Central memory CD8-positive, alpha-beta T cell (primary cell): ENCODE measurements at regions not wholly inside any gene's neighbourhood (a gene's known extent, or its start where the extent isn't known, plus 50 kb on each side); places are given as distances from the start of the nearest gene placed in this dataset.

Source experiments
- ATAC-seq: fragments of 150-1000 bp; cut with Tn5 transposase; replicated peaks from 2 replicates; pipeline ENCODE4 v1.10.0; 2022; ENCODE audit warnings: mild to moderate bottlenecking, moderate FRiP score, moderate number of reproducible peaks; ENCODE audit not compliant: poor library complexity, severe bottlenecking; ENCODE audit errors: extremely low read depth
- DNase-seq, 2 donors: peaks; one replicate each; pipeline ENCODE4 v3.0.0; 2021; ENCODE audit warnings: low spot score in 2 of 2
- H3K27ac Mint-ChIP-seq: one replicate; pipeline ENCODE4 v1.8.0; 2022; ENCODE audit warnings: low read depth, mild to moderate bottlenecking, moderate library complexity, mixed read lengths
- H3K27me3 Mint-ChIP-seq: one replicate; pipeline ENCODE4 v1.8.0; 2022; ENCODE audit warnings: mixed read lengths
- H3K36me3 Mint-ChIP-seq: one replicate; pipeline ENCODE4 v1.8.0; 2022; ENCODE audit warnings: mild to moderate bottlenecking, moderate library complexity, mixed read lengths; ENCODE audit not compliant: insufficient read depth
- H3K4me1 Mint-ChIP-seq: one replicate; pipeline ENCODE4 v1.8.0; 2022; ENCODE audit warnings: mixed read lengths
- H3K4me3 Mint-ChIP-seq: one replicate; pipeline ENCODE4 v1.8.0; 2022; ENCODE audit warnings: mild to moderate bottlenecking, moderate library complexity, mixed read lengths
- H3K9me3 Mint-ChIP-seq: one replicate; pipeline ENCODE4 v1.8.0; 2022; ENCODE audit warnings: mixed read lengths

DNA sequence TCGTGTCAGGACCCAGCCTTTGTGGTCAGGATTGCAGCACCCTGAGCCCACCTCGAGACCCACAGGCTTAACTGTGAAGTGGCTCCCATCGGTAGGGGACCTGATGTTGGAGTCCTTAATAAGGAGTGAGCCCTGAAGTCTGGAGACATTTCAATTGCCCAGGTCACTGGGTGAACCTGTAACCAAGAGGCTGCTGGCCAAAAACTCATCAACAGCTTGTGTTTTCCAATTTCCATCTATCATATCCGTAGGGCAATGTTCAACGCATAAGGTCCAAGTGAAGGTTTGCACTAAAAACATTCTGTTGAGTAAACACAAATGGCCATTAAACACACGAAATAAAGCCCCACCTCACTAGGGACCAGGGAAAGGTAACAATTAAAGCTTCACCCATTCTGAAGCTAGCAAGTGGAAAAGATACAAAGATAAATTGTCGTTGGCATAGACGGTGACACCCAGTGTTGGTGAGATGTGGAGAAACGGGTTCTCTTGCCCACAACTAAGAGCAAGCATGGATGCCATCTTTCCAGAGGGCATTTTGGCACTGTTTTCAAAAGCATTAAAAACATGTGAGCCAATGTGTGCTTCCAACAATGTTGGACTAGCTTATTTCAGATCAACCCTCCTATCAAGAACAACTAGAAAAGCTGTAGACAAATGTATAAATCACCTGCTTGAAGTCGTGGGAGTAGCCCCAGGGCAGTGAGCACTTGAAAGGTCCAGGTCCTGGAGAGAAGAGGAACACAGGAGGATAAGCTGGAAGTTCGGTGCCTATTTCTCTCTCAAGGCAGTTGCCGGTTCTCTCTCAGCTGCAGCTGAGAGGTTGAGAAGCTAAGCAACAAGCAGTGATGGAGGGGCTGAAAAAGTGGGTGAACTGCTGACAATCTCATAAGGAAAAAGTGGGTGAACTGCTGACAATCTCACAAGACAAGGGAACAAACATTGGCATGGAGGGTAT lies 56.3 kb upstream of the PCSK6 start:
- peaks cover 1% of the 10 kb centered on the region for H3K36me3 Mint-ChIP-seq

DNA sequence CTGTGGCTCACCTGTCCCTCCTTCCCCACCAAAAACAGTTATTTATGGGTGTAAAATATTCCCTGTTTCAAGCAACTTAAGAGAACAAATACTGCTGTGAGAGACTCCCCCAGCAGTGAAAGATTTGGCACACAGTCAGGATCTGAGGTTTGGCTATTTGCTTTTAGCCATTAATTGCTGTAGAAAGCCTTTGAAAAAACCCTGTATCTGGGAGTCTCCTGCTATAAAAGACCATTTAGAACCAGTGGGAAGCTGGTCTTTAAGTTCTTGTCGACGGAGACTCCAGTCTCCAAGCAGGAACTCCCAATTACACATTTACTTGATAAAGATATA lies 55.1 kb upstream of the PCSK6 start:
- Mint-ChIP-seq H3K27ac (no peak overlapping the region), H3K4me1 (no peaks in the 10 kb centered on the region)

More for the DNA sequence above, 56.3 kb upstream of the PCSK6 start:
- DNase-seq, result no peak
- no peak overlapping the region for H3K27ac Mint-ChIP-seq
- ATAC-seq, result no peak
- peaks cover 54% of the 10 kb centered on the region for H3K27me3 Mint-ChIP-seq
- H3K4me3 Mint-ChIP-seq, result no peak overlapping the region
- H3K4me1 Mint-ChIP-seq, result no peaks in the 10 kb centered on the region
- H3K9me3 Mint-ChIP-seq, result no peaks in the 10 kb centered on the region

DNA sequence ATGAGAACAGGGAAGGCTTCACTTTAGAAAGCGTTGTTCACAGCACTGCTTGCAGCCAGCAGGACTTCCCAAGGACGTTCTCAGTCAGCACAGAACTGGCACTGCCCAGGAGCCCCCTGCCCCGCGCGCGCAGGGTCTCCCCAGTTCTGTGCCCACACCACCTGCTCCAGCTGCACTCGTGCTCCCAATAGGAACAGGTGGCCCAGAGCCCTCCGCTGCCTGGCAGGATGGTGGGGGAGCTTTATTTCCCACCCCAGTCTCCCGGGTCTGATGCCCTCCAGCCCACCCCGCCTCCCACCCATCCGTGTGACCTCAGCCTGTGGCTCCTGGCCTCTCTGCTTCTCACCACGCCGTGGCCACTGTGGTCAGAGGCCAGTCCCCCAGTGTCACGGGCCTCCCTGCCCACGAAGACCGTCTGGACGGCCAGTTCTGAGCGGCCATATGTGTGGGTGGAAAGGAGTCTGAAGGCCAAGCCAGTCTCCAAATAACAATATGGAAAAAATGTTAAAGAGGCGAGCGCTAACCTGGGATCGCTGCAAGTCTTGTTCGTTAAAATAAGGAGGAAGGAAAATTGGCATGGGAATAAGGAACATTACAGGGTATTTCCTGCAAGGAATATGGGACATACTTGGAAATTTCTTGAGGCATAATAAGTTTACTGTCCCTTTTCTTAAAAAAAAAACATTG lies 54.6 kb upstream of the PCSK6 start:
- no peaks in the 10 kb centered on the region for H3K4me1 Mint-ChIP-seq
- ATAC-seq, result no peak
- DNase-seq, result no peak
- peaks cover 53% of the 10 kb centered on the region for H3K27me3 Mint-ChIP-seq
- H3K9me3 Mint-ChIP-seq, result no peaks in the 10 kb centered on the region
- H3K27ac Mint-ChIP-seq, result no peak overlapping the region
- no peak overlapping the region for H3K4me3 Mint-ChIP-seq
- H3K36me3 Mint-ChIP-seq, result peaks cover 1% of the 10 kb centered on the region

More for the DNA sequence above, 55.1 kb upstream of the PCSK6 start:
- ATAC-seq (no peak), DNase-seq (no peak)
- Mint-ChIP-seq H3K9me3 (no peaks in the 10 kb centered on the region), H3K36me3 (peaks cover 1% of the 10 kb centered on the region), H3K4me3 (no peak overlapping the region), H3K27me3 (peaks cover 58% of the 10 kb centered on the region)

DNA sequence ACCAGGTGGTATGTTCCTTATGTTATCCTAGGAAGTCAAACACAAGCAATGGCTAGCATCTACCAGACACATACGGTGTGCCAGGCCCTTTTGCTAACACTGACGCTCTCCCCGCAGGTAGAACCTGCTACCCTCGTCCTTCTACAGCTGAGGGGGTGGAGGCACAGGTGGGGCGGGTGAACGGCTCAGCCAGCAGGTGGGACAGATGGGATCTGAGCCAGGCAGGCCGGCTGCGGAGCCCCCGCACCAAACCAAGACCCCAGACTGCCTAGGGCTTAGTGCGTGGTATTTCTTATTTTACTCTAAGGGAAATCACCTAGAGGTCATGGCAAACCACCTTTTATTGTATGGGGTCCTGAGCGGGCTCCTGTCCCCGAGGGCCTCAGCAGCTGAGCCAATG lies 53.9 kb upstream of the PCSK6 start:
- Mint-ChIP-seq H3K4me1 (no peaks in the 10 kb centered on the region), H3K9me3 (no peaks in the 10 kb centered on the region), H3K27ac (no peak overlapping the region), H3K27me3 (peaks cover 52% of the 10 kb centered on the region), H3K4me3 (no peak overlapping the region), H3K36me3 (peaks cover 1% of the 10 kb centered on the region)
- DNase-seq (no peak), ATAC-seq (no peak)

DNA sequence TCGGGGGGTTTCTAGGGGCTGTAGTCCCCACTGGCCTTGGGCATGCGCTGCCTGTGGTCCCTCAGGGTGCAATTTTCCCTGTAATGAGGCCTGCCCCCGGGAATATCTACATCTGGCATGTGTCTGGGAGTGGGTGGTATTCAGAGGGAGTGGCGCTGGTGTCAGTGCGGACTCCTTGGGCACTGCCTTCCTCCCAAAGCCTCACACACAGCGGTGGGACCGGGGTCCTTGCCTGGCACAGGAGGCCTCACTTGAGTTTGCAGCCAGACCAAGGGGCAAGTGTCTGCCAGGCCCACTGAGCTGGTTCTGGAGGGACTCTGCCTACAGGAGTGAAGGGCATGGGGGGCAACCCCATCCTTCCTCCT lies 53.5 kb upstream of the PCSK6 start:
- Mint-ChIP-seq H3K9me3 (no peaks in the 10 kb centered on the region), H3K4me3 (no peak overlapping the region), H3K36me3 (peaks cover 1% of the 10 kb centered on the region), H3K27me3 (peaks cover 49% of the 10 kb centered on the region), H3K4me1 (no peaks in the 10 kb centered on the region), H3K27ac (no peak overlapping the region)
- DNase-seq (no peak), ATAC-seq (no peak)

DNA sequence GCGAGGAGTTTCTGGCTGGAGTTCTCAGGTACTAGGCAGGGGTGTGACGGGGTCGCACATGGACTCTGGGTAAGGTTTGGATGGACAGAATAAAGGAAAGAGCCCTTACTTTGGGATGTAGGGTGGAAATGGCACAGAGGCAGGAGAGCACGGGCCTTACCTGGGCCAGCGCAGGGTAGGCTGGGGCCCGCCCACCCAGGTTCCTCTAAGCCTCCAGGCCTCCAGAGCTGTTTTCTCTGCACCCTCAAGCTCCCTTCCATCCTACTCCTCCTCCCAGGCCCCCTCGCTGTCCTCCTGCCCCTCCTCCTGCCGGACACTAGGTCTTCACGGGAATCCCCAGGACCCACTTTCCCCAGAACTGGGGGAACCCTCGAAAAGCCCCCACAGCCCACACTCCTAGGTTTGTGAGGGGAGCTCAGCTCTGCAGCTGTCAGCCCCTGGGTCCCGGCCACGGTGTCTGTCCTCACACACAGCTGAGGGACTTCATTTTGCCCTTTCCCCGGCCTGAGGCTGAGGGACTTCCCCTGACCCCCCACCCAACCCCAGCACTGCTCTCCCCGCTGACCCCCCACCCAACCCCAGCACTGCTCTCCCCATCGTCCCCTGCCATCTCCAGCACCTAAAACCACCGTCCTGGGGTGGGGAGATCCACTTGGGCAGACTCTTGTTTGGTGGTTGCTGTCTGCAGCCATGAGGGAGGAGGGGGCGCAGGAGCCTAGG lies 53.0 kb upstream of the PCSK6 start:
- DNase-seq (no peak), ATAC-seq (no peak)
- Mint-ChIP-seq H3K4me3 (no peak overlapping the region), H3K4me1 (no peaks in the 10 kb centered on the region), H3K27me3 (peaks cover 44% of the 10 kb centered on the region), H3K9me3 (no peaks in the 10 kb centered on the region), H3K27ac (no peak overlapping the region), H3K36me3 (peaks cover 1% of the 10 kb centered on the region)

DNA sequence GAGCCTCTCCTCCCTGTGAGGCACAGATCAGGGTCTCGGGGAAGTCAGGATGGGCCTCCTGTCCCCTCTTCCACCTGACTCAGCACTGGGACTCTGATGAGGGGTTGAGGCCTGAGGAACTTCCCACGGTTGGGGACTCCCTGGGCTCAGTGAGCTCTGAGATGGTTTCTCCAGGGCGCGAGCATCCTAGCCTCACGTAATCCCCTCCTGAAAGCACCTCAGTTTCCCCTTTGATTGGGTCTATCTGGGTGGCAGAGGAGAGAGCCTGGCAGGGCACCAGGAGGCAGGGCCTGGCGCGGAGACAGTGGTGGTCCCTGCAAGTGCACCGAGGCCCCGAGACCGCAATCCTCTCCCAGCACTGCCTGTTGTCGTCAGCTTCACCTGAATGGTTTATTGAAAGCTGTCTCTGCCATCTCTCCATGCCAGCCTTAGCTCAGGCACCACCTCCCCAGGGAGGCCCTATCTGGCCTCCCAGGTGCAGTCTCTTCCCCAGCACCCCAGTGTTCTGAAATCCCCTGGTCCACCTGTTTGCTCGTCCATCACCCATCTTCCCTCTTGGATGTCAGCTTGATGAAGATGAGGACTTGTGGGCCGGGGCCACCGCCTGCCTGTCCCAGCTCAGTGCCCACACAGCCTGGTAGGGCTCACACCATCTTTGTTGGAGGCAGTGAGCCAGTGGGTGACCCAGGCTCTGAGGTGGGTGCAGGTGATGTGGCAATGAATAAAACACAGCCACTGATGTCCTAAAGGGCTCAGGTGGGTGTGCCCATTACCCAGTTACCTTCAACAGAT lies 52.2 kb upstream of the PCSK6 start:
- no peaks in the 10 kb centered on the region for H3K4me1 Mint-ChIP-seq
- peaks cover 1% of the 10 kb centered on the region for H3K36me3 Mint-ChIP-seq
- ATAC-seq (no peak), DNase-seq (no peak)
- H3K27ac Mint-ChIP-seq, result no peak overlapping the region
- no peak overlapping the region for H3K4me3 Mint-ChIP-seq
- peaks cover 38% of the 10 kb centered on the region for H3K27me3 Mint-ChIP-seq
- no peaks in the 10 kb centered on the region for H3K9me3 Mint-ChIP-seq

DNA sequence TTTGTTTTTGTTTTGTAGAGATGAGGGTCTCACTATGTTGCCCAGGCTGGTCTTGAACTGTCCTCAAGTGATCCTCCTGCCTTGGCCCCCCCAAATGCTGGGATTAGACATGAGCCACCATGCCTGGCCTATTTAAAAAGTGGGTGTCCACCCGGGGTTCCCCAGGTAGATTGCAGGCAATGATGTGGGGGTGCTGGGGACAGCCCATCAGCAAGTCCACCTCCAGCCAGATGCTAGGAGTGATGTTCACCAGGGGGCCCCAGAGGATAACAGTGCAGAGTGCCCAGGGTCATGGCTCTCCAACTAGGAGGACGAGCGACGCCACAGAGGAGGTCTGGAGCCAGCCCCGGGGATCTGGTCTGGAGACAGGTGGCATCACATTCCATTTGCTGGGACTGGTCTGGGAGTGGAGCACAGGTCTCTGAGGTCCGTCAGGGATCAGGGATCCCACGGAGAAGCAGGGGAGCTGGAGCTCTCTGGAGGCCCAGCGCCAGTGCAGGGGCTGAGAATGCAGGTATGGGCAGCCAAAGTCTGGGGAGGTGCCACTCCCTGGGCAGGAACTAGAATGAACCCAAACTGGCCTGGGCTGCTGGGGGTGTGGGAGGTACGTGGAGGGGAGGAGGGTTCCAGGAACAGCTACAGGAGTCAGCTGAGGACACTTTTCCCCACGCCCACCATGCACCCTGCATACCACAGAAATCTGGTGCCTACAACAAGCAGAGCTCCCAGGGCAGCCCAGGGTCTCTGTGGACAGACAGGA lies 51.2 kb upstream of the PCSK6 start:
- Mint-ChIP-seq H3K9me3 (no peaks in the 10 kb centered on the region), H3K4me1 (no peaks in the 10 kb centered on the region), H3K36me3 (peaks cover 1% of the 10 kb centered on the region), H3K4me3 (no peak overlapping the region), H3K27ac (no peak overlapping the region), H3K27me3 (peaks cover 35% of the 10 kb centered on the region)
- ATAC-seq (no peak), DNase-seq (no peak)

DNA sequence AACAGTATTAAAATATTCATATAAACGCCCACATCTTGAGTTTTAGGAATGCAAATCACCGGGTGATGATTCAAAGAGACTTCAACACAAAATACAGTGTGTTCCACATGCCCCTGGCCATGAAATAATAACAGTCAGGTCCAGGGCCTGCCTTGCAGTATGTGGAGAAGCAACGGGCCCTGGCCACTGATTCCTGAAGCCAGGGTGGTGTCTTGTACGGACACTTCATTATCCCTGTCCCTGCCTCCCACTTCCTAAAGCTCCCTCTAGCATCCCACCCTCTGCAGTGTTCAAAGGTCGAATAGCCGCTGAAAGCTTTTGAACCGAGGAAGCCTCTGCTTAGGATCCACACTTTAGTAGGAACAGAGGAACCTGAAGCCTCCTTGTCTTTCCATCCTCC lies 50.4 kb upstream of the PCSK6 start:
- Mint-ChIP-seq H3K27ac (no peak overlapping the region), H3K9me3 (no peaks in the 10 kb centered on the region), H3K27me3 (peaks cover 38% of the 10 kb centered on the region), H3K4me1 (no peaks in the 10 kb centered on the region), H3K36me3 (peaks cover 1% of the 10 kb centered on the region), H3K4me3 (no peak overlapping the region)
- no peak for DNase-seq
- ATAC-seq, result no peak

DNA sequence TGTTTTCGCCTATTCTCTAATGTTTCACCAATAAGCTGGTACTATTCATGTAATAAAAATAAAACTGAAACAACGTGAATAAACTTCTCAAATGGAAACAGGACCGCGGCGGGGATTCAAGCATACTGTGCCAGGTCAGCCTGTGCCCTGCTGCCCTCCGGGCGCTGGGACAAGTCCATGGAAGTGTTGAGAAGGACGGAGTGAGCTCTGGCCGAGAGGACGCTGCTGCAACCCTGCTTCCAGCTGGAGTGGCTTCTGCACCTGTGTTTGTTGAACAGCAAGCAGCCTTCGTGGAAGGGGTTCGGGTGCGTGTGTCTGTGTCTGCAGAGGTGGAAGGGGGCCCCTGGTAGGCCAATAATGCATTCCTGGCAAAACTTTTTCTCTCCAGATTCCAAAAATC lies 50.0 kb upstream of the PCSK6 start:
- no peak for DNase-seq
- Mint-ChIP-seq H3K9me3 (no peaks in the 10 kb centered on the region), H3K27me3 (peaks cover 42% of the 10 kb centered on the region), H3K4me1 (no peaks in the 10 kb centered on the region), H3K27ac (no peak overlapping the region), H3K4me3 (no peak overlapping the region), H3K36me3 (peaks cover 1% of the 10 kb centered on the region)
- ATAC-seq, result no peak
